WTC11 (cell line): ENCODE measurements at regions not wholly inside any gene's neighbourhood (a gene's known extent, or its start where the extent isn't known, plus 50 kb on each side); places are given as distances from the start of the nearest gene placed in this dataset.

Experiments
- ATAC-seq: fragments of 200-7000 bp; cut with Tn5 transposase; 2 replicates; pipeline ENCODE4 v1.10.0; 2021; ENCODE audit warnings: mild to moderate bottlenecking, moderate library complexity
- CTCF ChIA-PET: fragments of 300-600 bp; sonication (Branson Sonifier 250); formaldehyde crosslinking; loops from one replicate; lab custom pipeline; 2021; ENCODE audit warnings: antibody characterized with exemption; lab: Charles Lee
- POLR2A ChIA-PET: fragments of 350-600 bp; sonication (Branson Sonifier 250); formaldehyde crosslinking; loops from one replicate; lab custom pipeline; 2021; ENCODE audit warnings: antibody characterized with exemption; lab: Charles Lee
- DNase-seq: peaks from one replicate; pipeline ENCODE4 v3.0.0; 2021; ENCODE audit warnings: low spot score
- H3K27ac Mint-ChIP-seq: 2 replicates; pipeline ENCODE4 v1.8.0; 2021; ENCODE audit warnings: mixed read lengths
- H3K27me3 Mint-ChIP-seq: 2 replicates; pipeline ENCODE4 v1.8.0; 2021; ENCODE audit warnings: low read depth, mild to moderate bottlenecking, moderate library complexity, mixed read lengths
- H3K36me3 Mint-ChIP-seq: 2 replicates; pipeline ENCODE4 v1.8.0; 2021; ENCODE audit warnings: mixed read lengths
- H3K4me1 Mint-ChIP-seq: 2 replicates; pipeline ENCODE4 v1.8.0; 2022; ENCODE audit warnings: mixed read lengths
- H3K4me3 Mint-ChIP-seq: 2 replicates; pipeline ENCODE4 v1.8.0; 2021; ENCODE audit warnings: mild to moderate bottlenecking, moderate library complexity, mixed read lengths
- H3K9me3 Mint-ChIP-seq: 2 replicates; pipeline ENCODE4 v1.8.0; 2021; ENCODE audit warnings: mixed read lengths
- ARID4B ChIP-seq: sonication (generic); formaldehyde crosslinking; IDR thresholded peaks from 2 replicates; pipeline ENCODE4 v1.8.0; 2023; ENCODE audit warnings: missing genetic modification reagents, mild to moderate bottlenecking, borderline replicate concordance
- CREM ChIP-seq: sonication (generic); formaldehyde crosslinking; IDR thresholded peaks from 2 replicates; pipeline ENCODE4 v1.8.1; 2022; ENCODE audit warnings: mild to moderate bottlenecking, missing genetic modification reagents, moderate library complexity
- ELF4 ChIP-seq: sonication (generic); formaldehyde crosslinking; IDR thresholded peaks from 2 replicates; pipeline ENCODE4 v1.8.1; 2022; ENCODE audit warnings: low read depth, mild to moderate bottlenecking, moderate library complexity, missing genetic modification reagents
- FOXK1 ChIP-seq: sonication (generic); formaldehyde crosslinking; IDR thresholded peaks from 2 replicates; pipeline ENCODE4 v1.8.0; 2022; ENCODE audit warnings: mild to moderate bottlenecking, moderate library complexity, missing genetic modification reagents
- FOXP1 ChIP-seq: sonication (generic); formaldehyde crosslinking; IDR thresholded peaks from 2 replicates; pipeline ENCODE4 v1.8.0; 2022; ENCODE audit warnings: missing genetic modification reagents, mild to moderate bottlenecking, moderate library complexity, borderline replicate concordance
- IRF1 ChIP-seq: sonication (generic); formaldehyde crosslinking; IDR thresholded peaks from 2 replicates; pipeline ENCODE4 v1.8.0; 2023; ENCODE audit warnings: missing genetic modification reagents
- JAZF1 ChIP-seq: fragments of 250-450 bp; sonication (Bioruptor Pico); IDR thresholded peaks from 2 replicates; pipeline ENCODE4 v1.9.0; 2021; ENCODE audit warnings: moderate library complexity, mild to moderate bottlenecking, inconsistent platforms
- KAT7 ChIP-seq: sonication (generic); formaldehyde crosslinking; IDR thresholded peaks from 2 replicates; pipeline ENCODE4 v1.8.1; 2023; ENCODE audit warnings: missing genetic modification reagents, mild to moderate bottlenecking, borderline replicate concordance
- MLX ChIP-seq: sonication (generic); formaldehyde crosslinking; IDR thresholded peaks from 2 replicates; pipeline ENCODE4 v1.8.1; 2023; ENCODE audit warnings: mild to moderate bottlenecking, missing genetic modification reagents, moderate library complexity
- NR2C2 ChIP-seq: sonication (generic); formaldehyde crosslinking; IDR thresholded peaks from 2 replicates; pipeline ENCODE4 v1.8.0; 2022; ENCODE audit warnings: mild to moderate bottlenecking, missing genetic modification reagents
- RELA ChIP-seq: sonication (generic); formaldehyde crosslinking; IDR thresholded peaks from 2 replicates; pipeline ENCODE4 v1.8.1; 2022; ENCODE audit warnings: missing genetic modification reagents, mild to moderate bottlenecking, borderline replicate concordance
- TP53 ChIP-seq: sonication (generic); formaldehyde crosslinking; IDR thresholded peaks from 2 replicates; pipeline ENCODE4 v1.8.1; 2023; ENCODE audit warnings: mild to moderate bottlenecking, missing genetic modification reagents
- ZNF263 ChIP-seq: sonication (generic); formaldehyde crosslinking; IDR thresholded peaks from 2 replicates; pipeline ENCODE4 v1.8.1; 2022; ENCODE audit warnings: low read depth, mild to moderate bottlenecking, moderate library complexity, missing genetic modification reagents
- ZNF671 ChIP-seq: fragments of 250-450 bp; sonication (Bioruptor Pico); IDR thresholded peaks from 2 replicates; pipeline ENCODE4 v1.8.0; 2021; ENCODE audit warnings: mild to moderate bottlenecking
- ZSCAN18 ChIP-seq: fragments of 250-450 bp; sonication (Bioruptor Pico); IDR thresholded peaks from 2 replicates; pipeline ENCODE4 v2.1.2; 2022; ENCODE audit warnings: mild to moderate bottlenecking, moderate library complexity
- TF ChIP-seq, protein P1 (sequence below): sonication (generic); formaldehyde crosslinking; IDR thresholded peaks from 2 replicates; pipeline ENCODE4 v1.8.0; 2022; ENCODE audit warnings: mild to moderate bottlenecking, missing genetic modification reagents
- TF ChIP-seq, protein P2 (sequence below): fragments of 200-600 bp; IDR thresholded peaks from 2 replicates; pipeline ENCODE4 v1.8.0; 2022; ENCODE audit warnings: antibody characterized with exemption
- TF ChIP-seq, protein P3 (sequence below): sonication (generic); formaldehyde crosslinking; IDR thresholded peaks from 2 replicates; pipeline ENCODE4 v1.8.0; 2023; ENCODE audit warnings: mild to moderate bottlenecking, missing genetic modification reagents
- TF ChIP-seq, protein P4 (sequence below): sonication (generic); formaldehyde crosslinking; IDR thresholded peaks from 2 replicates; pipeline ENCODE4 v1.8.0; 2022; ENCODE audit warnings: mild to moderate bottlenecking, missing genetic modification reagents

DNA sequence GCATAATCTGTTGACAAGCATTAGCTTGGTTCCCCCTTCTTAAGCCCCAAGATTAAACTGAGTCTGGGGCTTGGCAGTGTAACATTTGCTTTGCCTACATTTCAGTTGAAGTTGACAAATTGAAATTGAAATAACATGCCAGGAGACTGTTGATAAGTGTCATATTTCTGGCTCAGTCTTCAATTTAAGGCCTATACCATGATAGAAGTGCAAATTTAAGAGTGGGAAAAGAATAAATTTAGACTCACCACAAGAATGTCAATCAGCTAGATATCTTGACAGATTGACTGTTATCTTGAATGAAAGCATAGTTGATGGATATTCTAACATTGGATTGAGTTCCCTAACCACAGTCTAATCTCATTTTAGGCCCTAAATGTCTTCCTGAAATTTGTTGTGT lies 117.6 kb downstream of the MAGEB17 start:
- Mint-ChIP-seq H3K9me3 (peaks cover 16% of the 10 kb centered on the region), H3K4me1 (no peaks in the 10 kb centered on the region), H3K36me3 (peaks cover 24% of the 10 kb centered on the region), H3K27me3 (no peaks in the 10 kb centered on the region), H3K27ac (no peak overlapping the region), H3K4me3 (no peak overlapping the region)
- TF ChIP-seq FOXK1 (CRISPR knock-in tag) (no peak), ELF4 (CRISPR knock-in tag) (no peak), IRF1 (CRISPR knock-in tag) (no peak), NR2C2 (CRISPR knock-in tag) (no peak), ZNF671 (CRISPR knock-in tag) (no peak), ZSCAN18 (CRISPR knock-in tag) (no peak), RELA (no peak), JAZF1 (CRISPR knock-in tag) (no peak)
- TF ChIP-seq, protein P1, sequence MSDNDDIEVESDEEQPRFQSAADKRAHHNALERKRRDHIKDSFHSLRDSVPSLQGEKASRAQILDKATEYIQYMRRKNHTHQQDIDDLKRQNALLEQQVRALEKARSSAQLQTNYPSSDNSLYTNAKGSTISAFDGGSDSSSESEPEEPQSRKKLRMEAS = no peak
- TF ChIP-seq, protein P2, sequence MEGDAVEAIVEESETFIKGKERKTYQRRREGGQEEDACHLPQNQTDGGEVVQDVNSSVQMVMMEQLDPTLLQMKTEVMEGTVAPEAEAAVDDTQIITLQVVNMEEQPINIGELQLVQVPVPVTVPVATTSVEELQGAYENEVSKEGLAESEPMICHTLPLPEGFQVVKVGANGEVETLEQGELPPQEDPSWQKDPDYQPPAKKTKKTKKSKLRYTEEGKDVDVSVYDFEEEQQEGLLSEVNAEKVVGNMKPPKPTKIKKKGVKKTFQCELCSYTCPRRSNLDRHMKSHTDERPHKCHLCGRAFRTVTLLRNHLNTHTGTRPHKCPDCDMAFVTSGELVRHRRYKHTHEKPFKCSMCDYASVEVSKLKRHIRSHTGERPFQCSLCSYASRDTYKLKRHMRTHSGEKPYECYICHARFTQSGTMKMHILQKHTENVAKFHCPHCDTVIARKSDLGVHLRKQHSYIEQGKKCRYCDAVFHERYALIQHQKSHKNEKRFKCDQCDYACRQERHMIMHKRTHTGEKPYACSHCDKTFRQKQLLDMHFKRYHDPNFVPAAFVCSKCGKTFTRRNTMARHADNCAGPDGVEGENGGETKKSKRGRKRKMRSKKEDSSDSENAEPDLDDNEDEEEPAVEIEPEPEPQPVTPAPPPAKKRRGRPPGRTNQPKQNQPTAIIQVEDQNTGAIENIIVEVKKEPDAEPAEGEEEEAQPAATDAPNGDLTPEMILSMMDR = no peak
- TF ChIP-seq, protein P3, sequence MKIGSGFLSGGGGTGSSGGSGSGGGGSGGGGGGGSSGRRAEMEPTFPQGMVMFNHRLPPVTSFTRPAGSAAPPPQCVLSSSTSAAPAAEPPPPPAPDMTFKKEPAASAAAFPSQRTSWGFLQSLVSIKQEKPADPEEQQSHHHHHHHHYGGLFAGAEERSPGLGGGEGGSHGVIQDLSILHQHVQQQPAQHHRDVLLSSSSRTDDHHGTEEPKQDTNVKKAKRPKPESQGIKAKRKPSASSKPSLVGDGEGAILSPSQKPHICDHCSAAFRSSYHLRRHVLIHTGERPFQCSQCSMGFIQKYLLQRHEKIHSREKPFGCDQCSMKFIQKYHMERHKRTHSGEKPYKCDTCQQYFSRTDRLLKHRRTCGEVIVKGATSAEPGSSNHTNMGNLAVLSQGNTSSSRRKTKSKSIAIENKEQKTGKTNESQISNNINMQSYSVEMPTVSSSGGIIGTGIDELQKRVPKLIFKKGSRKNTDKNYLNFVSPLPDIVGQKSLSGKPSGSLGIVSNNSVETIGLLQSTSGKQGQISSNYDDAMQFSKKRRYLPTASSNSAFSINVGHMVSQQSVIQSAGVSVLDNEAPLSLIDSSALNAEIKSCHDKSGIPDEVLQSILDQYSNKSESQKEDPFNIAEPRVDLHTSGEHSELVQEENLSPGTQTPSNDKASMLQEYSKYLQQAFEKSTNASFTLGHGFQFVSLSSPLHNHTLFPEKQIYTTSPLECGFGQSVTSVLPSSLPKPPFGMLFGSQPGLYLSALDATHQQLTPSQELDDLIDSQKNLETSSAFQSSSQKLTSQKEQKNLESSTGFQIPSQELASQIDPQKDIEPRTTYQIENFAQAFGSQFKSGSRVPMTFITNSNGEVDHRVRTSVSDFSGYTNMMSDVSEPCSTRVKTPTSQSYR = no peak
- TF ChIP-seq, protein P4, sequence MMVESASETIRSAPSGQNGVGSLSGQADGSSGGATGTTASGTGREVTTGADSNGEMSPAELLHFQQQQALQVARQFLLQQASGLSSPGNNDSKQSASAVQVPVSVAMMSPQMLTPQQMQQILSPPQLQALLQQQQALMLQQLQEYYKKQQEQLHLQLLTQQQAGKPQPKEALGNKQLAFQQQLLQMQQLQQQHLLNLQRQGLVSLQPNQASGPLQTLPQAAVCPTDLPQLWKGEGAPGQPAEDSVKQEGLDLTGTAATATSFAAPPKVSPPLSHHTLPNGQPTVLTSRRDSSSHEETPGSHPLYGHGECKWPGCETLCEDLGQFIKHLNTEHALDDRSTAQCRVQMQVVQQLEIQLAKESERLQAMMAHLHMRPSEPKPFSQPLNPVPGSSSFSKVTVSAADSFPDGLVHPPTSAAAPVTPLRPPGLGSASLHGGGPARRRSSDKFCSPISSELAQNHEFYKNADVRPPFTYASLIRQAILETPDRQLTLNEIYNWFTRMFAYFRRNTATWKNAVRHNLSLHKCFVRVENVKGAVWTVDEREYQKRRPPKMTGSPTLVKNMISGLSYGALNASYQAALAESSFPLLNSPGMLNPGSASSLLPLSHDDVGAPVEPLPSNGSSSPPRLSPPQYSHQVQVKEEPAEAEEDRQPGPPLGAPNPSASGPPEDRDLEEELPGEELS = no peak
- no peak for ATAC-seq
- ChIA-PET POLR2A (interaction anchor here (0.5 kb wide), 1 partner anchor 202 kb away, joined by 4 read pairs; no protein-coding TSS in a partner anchor), CTCF (no interaction called here)
- DNase-seq = no peak

DNA sequence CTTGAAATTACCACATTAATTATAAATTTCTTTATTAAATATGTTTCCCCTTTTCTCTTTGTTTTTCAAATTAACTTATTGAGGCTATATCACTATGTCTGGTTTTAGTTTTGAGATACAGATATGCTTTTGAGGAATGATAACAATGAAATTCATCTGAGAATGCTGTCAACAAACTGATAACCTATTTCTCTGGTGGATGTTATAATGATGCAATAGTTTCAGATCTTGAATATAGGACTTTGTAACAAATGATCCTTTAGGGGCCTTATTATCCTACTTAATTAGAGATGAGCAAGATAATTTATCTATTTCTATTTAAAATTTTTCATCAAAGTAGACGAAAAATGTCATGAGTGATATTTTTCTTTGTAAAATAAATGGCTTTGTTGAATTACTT lies 123.7 kb downstream of the MAGEB17 start:
- ATAC-seq (no peak), DNase-seq (no peak)
- H3K4me1 Mint-ChIP-seq = peaks cover 10% of the 10 kb centered on the region
- no peak overlapping the region for H3K4me3 Mint-ChIP-seq
- CTCF ChIA-PET = no interaction called here
- no peaks in the 10 kb centered on the region for H3K27me3 Mint-ChIP-seq
- POLR2A ChIA-PET = no interaction called here
- H3K9me3 Mint-ChIP-seq = peaks cover 26% of the 10 kb centered on the region
- H3K27ac Mint-ChIP-seq = no peak overlapping the region
- H3K36me3 Mint-ChIP-seq = peaks cover 26% of the 10 kb centered on the region
- no peak for TF ChIP-seq MLX
- TF ChIP-seq JAZF1 (CRISPR knock-in tag) = no peak
- TF ChIP-seq, protein P4 = no peak
- TF ChIP-seq KAT7 = no peak
- TF ChIP-seq ZNF263 = no peak
- no peak for TF ChIP-seq FOXP1 (CRISPR knock-in tag)
- TF ChIP-seq ARID4B (CRISPR knock-in tag) = no peak
- TF ChIP-seq TP53 (CRISPR knock-in tag) = no peak
- no peak for TF ChIP-seq CREM (CRISPR knock-in tag)
